Forelimb muscle (tissue), 1 donor: ENCODE measurements at regions not wholly inside any gene's neighbourhood (a gene's known extent, or its start where the extent isn't known, plus 50 kb on each side); places are given as distances from the start of the nearest gene placed in this dataset.

Experiments
- DNase-seq: peaks from one replicate; pipeline ENCODE4 v3.0.0-alpha.2; 2013; ENCODE audit warnings: low read depth

- DNase-seq: no peak
Measured at GRCh38 chr15:35596285-35596684, 50.3 kb upstream of the DPH6 start.

- no peak for DNase-seq
Measured at GRCh38 chr15:35602836-35603235, 56.9 kb upstream of the DPH6 start.

- no peak for DNase-seq
Measured at GRCh38 chr15:35603301-35603700, 57.3 kb upstream of the DPH6 start.

- peak; percentile 16 for DNase-seq
Measured at GRCh38 chr15:35603856-35604255, 57.9 kb upstream of the DPH6 start.

- DNase-seq: no peak
Measured at GRCh38 chr15:35605764-35606449, 59.9 kb upstream of the DPH6 start.

GRCh38 chr15:35606450-35606779, 60.5 kb upstream of the DPH6 start:
- DNase-seq: no peak

GRCh38 chr15:35616498-35617271, 70.7 kb upstream of the DPH6 start:
- no peak for DNase-seq

GRCh38 chr15:35618260-35619188, 72.6 kb upstream of the DPH6 start:
- no peak for DNase-seq

- no peak for DNase-seq
Measured at GRCh38 chr15:35622641-35623340, 76.8 kb upstream of the DPH6 start.

GRCh38 chr15:35624881-35625280, 78.9 kb upstream of the DPH6 start:
- no peak for DNase-seq

- DNase-seq: no peak
Measured at GRCh38 chr15:35626571-35627318, 80.8 kb upstream of the DPH6 start.

- DNase-seq: no peak
Measured at GRCh38 chr15:35627696-35628095, 81.7 kb upstream of the DPH6 start.

- DNase-seq: no peak
Measured at GRCh38 chr15:35629766-35630165, 83.8 kb upstream of the DPH6 start.

GRCh38 chr15:35630532-35630931, 84.6 kb upstream of the DPH6 start:
- no peak for DNase-seq

GRCh38 chr15:35630985-35631384, 85.0 kb upstream of the DPH6 start:
- no peak for DNase-seq

- no peak for DNase-seq
Measured at GRCh38 chr15:35633677-35634076, 87.7 kb upstream of the DPH6 start.

GRCh38 chr15:35646790-35647189, 100.8 kb upstream of the DPH6 start:
- DNase-seq: no peak

- no peak for DNase-seq
Measured at GRCh38 chr15:35647303-35647702, 101.3 kb upstream of the DPH6 start.

GRCh38 chr15:35648941-35649340, 103.0 kb upstream of the DPH6 start:
- DNase-seq: no peak

GRCh38 chr15:35649575-35649974, 103.6 kb upstream of the DPH6 start:
- no peak for DNase-seq

- DNase-seq: no peak
Measured at GRCh38 chr15:35654332-35654731, 108.4 kb upstream of the DPH6 start.
